ENCODE measurements at regions not wholly inside any gene's neighbourhood (a gene's known extent, or its start where the extent isn't known, plus 50 kb on each side); places are given as distances from the start of the nearest gene placed in this dataset.

DNA sequence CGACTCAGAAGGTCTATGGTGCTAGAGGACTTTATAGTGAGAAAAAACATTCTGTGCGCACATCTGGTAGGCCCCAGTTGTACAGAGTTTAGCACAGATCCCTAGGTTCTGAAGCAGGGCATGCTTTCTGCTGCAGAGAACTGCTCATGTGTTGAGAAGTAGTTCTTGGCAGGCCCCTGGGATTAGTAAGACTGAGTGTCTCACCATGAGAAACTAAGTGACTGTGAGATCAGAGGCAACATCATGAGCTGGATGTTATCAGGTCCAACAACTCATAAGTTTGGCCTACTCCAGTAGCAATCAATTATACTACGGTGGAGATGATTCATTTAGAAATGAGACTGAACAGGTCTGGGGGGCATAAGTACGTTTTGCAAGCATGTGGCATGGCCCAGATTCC is 507.4 kb upstream of the KLF12 start:
- Histone ChIP-seq H3K4me1 (ENCODE audit: control insufficient read depth, insufficient read depth, low read length) (no peaks in the 10 kb centered on the region), H3K27ac (ENCODE audit: low read length) (no peak overlapping the region), H3K36me3 (ENCODE audit: control insufficient read depth, insufficient read depth, low read length) (no peaks in the 10 kb centered on the region), H3K9me3 (ENCODE audit: control insufficient read depth, insufficient read depth, low read depth, low read length) (no peaks in the 10 kb centered on the region), H3K4me3 (ENCODE audit: low read depth in 2 of 2, low read length in 2 of 2) (no peak overlapping the region), H3K27me3 (ENCODE audit: control insufficient read depth, insufficient read depth, low read length) (no peaks in the 10 kb centered on the region)
- BruUV-seq (replicated peaks), result no TSS peak
- no peak for TF ChIP-seq TCF7L2 (IDR thresholded peaks at IDR 0.05; ENCODE audit: low read depth, low read length)
- TF ChIP-seq, protein P1, sequence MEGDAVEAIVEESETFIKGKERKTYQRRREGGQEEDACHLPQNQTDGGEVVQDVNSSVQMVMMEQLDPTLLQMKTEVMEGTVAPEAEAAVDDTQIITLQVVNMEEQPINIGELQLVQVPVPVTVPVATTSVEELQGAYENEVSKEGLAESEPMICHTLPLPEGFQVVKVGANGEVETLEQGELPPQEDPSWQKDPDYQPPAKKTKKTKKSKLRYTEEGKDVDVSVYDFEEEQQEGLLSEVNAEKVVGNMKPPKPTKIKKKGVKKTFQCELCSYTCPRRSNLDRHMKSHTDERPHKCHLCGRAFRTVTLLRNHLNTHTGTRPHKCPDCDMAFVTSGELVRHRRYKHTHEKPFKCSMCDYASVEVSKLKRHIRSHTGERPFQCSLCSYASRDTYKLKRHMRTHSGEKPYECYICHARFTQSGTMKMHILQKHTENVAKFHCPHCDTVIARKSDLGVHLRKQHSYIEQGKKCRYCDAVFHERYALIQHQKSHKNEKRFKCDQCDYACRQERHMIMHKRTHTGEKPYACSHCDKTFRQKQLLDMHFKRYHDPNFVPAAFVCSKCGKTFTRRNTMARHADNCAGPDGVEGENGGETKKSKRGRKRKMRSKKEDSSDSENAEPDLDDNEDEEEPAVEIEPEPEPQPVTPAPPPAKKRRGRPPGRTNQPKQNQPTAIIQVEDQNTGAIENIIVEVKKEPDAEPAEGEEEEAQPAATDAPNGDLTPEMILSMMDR (IDR thresholded peaks at IDR 0.05), result no peak
- TF ChIP-seq SIN3A (IDR thresholded peaks at IDR 0.05; ENCODE audit: borderline replicate concordance, insufficient read depth, low read depth, low read length), result no peak
- TF ChIP-seq POLR2AphosphoS5 (IDR thresholded peaks at IDR 0.05; ENCODE audit: low read depth, low read length), result no peak
- TF ChIP-seq, protein P2, sequence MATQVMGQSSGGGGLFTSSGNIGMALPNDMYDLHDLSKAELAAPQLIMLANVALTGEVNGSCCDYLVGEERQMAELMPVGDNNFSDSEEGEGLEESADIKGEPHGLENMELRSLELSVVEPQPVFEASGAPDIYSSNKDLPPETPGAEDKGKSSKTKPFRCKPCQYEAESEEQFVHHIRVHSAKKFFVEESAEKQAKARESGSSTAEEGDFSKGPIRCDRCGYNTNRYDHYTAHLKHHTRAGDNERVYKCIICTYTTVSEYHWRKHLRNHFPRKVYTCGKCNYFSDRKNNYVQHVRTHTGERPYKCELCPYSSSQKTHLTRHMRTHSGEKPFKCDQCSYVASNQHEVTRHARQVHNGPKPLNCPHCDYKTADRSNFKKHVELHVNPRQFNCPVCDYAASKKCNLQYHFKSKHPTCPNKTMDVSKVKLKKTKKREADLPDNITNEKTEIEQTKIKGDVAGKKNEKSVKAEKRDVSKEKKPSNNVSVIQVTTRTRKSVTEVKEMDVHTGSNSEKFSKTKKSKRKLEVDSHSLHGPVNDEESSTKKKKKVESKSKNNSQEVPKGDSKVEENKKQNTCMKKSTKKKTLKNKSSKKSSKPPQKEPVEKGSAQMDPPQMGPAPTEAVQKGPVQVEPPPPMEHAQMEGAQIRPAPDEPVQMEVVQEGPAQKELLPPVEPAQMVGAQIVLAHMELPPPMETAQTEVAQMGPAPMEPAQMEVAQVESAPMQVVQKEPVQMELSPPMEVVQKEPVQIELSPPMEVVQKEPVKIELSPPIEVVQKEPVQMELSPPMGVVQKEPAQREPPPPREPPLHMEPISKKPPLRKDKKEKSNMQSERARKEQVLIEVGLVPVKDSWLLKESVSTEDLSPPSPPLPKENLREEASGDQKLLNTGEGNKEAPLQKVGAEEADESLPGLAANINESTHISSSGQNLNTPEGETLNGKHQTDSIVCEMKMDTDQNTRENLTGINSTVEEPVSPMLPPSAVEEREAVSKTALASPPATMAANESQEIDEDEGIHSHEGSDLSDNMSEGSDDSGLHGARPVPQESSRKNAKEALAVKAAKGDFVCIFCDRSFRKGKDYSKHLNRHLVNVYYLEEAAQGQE (IDR thresholded peaks at IDR 0.05; ENCODE audit: insufficient read depth in 1 of 2, low read depth in 2 of 2, low read length in 1 of 2), result no peak
- ChIA-PET CTCF (no interaction called here), POLR2A (no interaction called here)
- in situ Hi-C loops (cut with HindIII; ENCODE audit: low pct_unique_long_range_greater_than_20kb, low sequenced_read_pairs), result no loop called here
- intact Hi-C loops (cut with micrococcal nuclease; ENCODE audit: unreplicated experiment), result no loop called here
- no peak for DNase-seq (ENCODE audit: low read depth, low spot score)
- no peak for ATAC-seq

DNA sequence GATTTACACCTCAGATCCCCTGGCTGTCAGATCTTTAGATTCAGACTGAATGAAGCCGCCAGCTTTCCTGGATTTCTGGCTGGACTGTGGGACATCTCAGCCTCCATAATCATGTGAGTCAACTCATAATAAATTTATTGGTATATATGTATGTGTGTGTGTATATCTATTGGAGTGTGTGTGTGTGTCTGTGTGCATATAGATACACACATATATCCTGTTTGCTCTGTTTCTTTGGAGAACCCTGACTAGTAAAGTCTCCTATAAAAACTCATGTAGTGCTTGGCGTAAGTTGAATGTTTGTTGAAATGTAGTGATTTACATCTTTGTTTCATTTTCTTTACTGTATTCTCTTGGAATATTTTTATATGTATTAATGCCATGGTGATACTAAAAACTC is 499.5 kb upstream of the KLF12 start:
- no peak overlapping the region for H3K27ac ChIP-seq (ENCODE audit: low read length)
- H3K4me3 ChIP-seq (ENCODE audit: low read depth in 2 of 2, low read length in 2 of 2), result no peak overlapping the region
- CTCF ChIA-PET, result no interaction called here
- no peaks in the 10 kb centered on the region for H3K27me3 ChIP-seq (ENCODE audit: control insufficient read depth, insufficient read depth, low read length)
- in situ Hi-C loops (cut with HindIII; ENCODE audit: low pct_unique_long_range_greater_than_20kb, low sequenced_read_pairs) (no loop called here), intact Hi-C loops (cut with micrococcal nuclease; ENCODE audit: unreplicated experiment) (no loop called here)
- TF ChIP-seq POLR2AphosphoS5 (IDR thresholded peaks at IDR 0.05; ENCODE audit: low read depth, low read length) (no peak), SIN3A (IDR thresholded peaks at IDR 0.05; ENCODE audit: borderline replicate concordance, insufficient read depth, low read depth, low read length) (no peak), TCF7L2 (IDR thresholded peaks at IDR 0.05; ENCODE audit: low read depth, low read length) (no peak)
- TF ChIP-seq, protein P1 (IDR thresholded peaks at IDR 0.05), result no peak
- TF ChIP-seq, protein P2 (IDR thresholded peaks at IDR 0.05; ENCODE audit: insufficient read depth in 1 of 2, low read depth in 2 of 2, low read length in 1 of 2), result no peak
- no peaks in the 10 kb centered on the region for H3K4me1 ChIP-seq (ENCODE audit: control insufficient read depth, insufficient read depth, low read length)
- no peak for DNase-seq (ENCODE audit: low read depth, low spot score)
- POLR2A ChIA-PET, result no interaction called here
- no TSS peak for BruUV-seq (replicated peaks)
- H3K36me3 ChIP-seq (ENCODE audit: control insufficient read depth, insufficient read depth, low read length), result no peaks in the 10 kb centered on the region
- ATAC-seq, result no peak
- no peaks in the 10 kb centered on the region for H3K9me3 ChIP-seq (ENCODE audit: control insufficient read depth, insufficient read depth, low read depth, low read length)

All from Panc1 (cell line).